ENCODE measurements at regions not wholly inside any gene's neighbourhood (a gene's known extent, or its start where the extent isn't known, plus 50 kb on each side); places are given as distances from the start of the nearest gene placed in this dataset.
"Not testable (repeated sequence)": the region's sequence is repeated elsewhere in the genome, so short reads cannot be mapped to it uniquely, and the experiment has no call there.

- intact Hi-C loops (cut with DNase I) = no loop called here
- DNase-seq (ENCODE audit: low spot score) (no peak), ATAC-seq (no peak)
Observed at GRCh38 chr4:148561467-148561866, 119.3 kb upstream of the NR3C2 start.

GRCh38 chr4:148557793-148558192 lies 115.6 kb upstream of the NR3C2 start:
- intact Hi-C loops (cut with DNase I) = no loop called here

GRCh38 chr4:148550788-148551187 lies 108.6 kb upstream of the NR3C2 start:
- no peak for ATAC-seq
- intact Hi-C loops (cut with DNase I) = no loop called here
- DNase-seq (ENCODE audit: low spot score) = no peak

More at GRCh38 chr4:148557793-148558192, 115.6 kb upstream of the NR3C2 start:
- ATAC-seq = no peak
- DNase-seq (ENCODE audit: low spot score) = no peak

- DNase-seq (ENCODE audit: low spot score) (no peak), ATAC-seq (no peak)
- intact Hi-C loops (cut with DNase I) = no loop called here
Observed at GRCh38 chr4:148542922-148543623, 100.9 kb upstream of the NR3C2 start.

GRCh38 chr4:148540622-148541326 lies 98.6 kb upstream of the NR3C2 start:
- no peak for DNase-seq (ENCODE audit: low spot score)
- intact Hi-C loops (cut with DNase I) = no loop called here
- ATAC-seq = no peak

- DNase-seq (ENCODE audit: low spot score) (no peak), ATAC-seq (no peak)
- intact Hi-C loops (cut with DNase I) = no loop called here
Observed at GRCh38 chr4:148539387-148539786, 97.2 kb upstream of the NR3C2 start.

- ATAC-seq; intact Hi-C loops (cut with DNase I); DNase-seq (ENCODE audit: low spot score): not testable (repeated sequence)
Observed at GRCh38 chr4:148533851-148534250, 91.6 kb upstream of the NR3C2 start.

GRCh38 chr4:148530114-148530513 lies 87.9 kb upstream of the NR3C2 start:
- ATAC-seq = no peak
- intact Hi-C loops (cut with DNase I) = no loop called here
- DNase-seq (ENCODE audit: low spot score) = no peak

- intact Hi-C loops (cut with DNase I) = no loop called here
- ATAC-seq (no peak), DNase-seq (ENCODE audit: low spot score) (no peak)
Observed at GRCh38 chr4:148527571-148527970, 85.4 kb upstream of the NR3C2 start.

- no peak for ATAC-seq
- intact Hi-C loops (cut with DNase I) = no loop called here
- no peak for DNase-seq (ENCODE audit: low spot score)
Observed at GRCh38 chr4:148522995-148523394, 80.8 kb upstream of the NR3C2 start.

- intact Hi-C loops (cut with DNase I) = no loop called here
- no peak for ATAC-seq
Observed at GRCh38 chr4:148515248-148515647, 73.0 kb upstream of the NR3C2 start.

GRCh38 chr4:148514581-148514980 lies 72.4 kb upstream of the NR3C2 start:
- ATAC-seq = no peak
- intact Hi-C loops (cut with DNase I) = no loop called here
- no peak for DNase-seq (ENCODE audit: low spot score)

More at GRCh38 chr4:148515248-148515647, 73.0 kb upstream of the NR3C2 start:
- no peak for DNase-seq (ENCODE audit: low spot score)

GRCh38 chr4:148514041-148514440 lies 71.8 kb upstream of the NR3C2 start:
- ATAC-seq (no peak), DNase-seq (ENCODE audit: low spot score) (no peak)
- intact Hi-C loops (cut with DNase I) = no loop called here

GRCh38 chr4:148510211-148510610 lies 68.0 kb upstream of the NR3C2 start:
- DNase-seq (ENCODE audit: low spot score) = no peak
- intact Hi-C loops (cut with DNase I) = no loop called here
- no peak for ATAC-seq

GRCh38 chr4:148503681-148504080 lies 61.5 kb upstream of the NR3C2 start:
- intact Hi-C loops (cut with DNase I) = no loop called here
- DNase-seq (ENCODE audit: low spot score) (no peak), ATAC-seq (no peak)

GRCh38 chr4:148497258-148497657 lies 55.0 kb upstream of the NR3C2 start:
- intact Hi-C loops (cut with DNase I) = no loop called here
- DNase-seq (ENCODE audit: low spot score) = no peak
- no peak for ATAC-seq

GRCh38 chr4:148495463-148495862 lies 53.2 kb upstream of the NR3C2 start:
- DNase-seq (ENCODE audit: low spot score) = no peak
- intact Hi-C loops (cut with DNase I) = no loop called here

More at GRCh38 chr4:148495463-148495862, 53.2 kb upstream of the NR3C2 start:
- no peak for ATAC-seq
